H1 (cell line): ENCODE measurements at regions not wholly inside any gene's neighbourhood (a gene's known extent, or its start where the extent isn't known, plus 50 kb on each side); places are given as distances from the start of the nearest gene placed in this dataset.

Experiments used
- CTCF ChIA-PET: fragments of 300-600 bp; sonication (Branson Sonifier 250); formaldehyde crosslinking; loops from one replicate; lab custom pipeline; 2021; ENCODE audit not compliant: partially characterized antibody; lab: Charles Lee
- POLR2A ChIA-PET: fragments of 300-600 bp; sonication (Branson Sonifier 250); formaldehyde crosslinking; loops from one replicate; lab custom pipeline; 2021; ENCODE audit warnings: inconsistent platforms; ENCODE audit not compliant: partially characterized antibody; lab: Charles Lee
- DNase-seq, 2 experiments: peaks; one replicate each; pipeline versions ENCODE4 v3.0.0 to v3.0.0-alpha.2; 2010 to 2022; ENCODE audit warnings: low spot score in 2 of 2, low read depth in 1 of 2, mixed read lengths in 1 of 2
- FAIRE-seq: peaks from 2 replicates; lab custom pipeline; 2011; peaks lifted over from hg19 to GRCh38; lab: Jason Lieb, UNC
- H2AFZ ChIP-seq: 2 replicates; pipeline ENCODE4 v1.8.1; 2012; ENCODE audit warnings: low read length, inconsistent platforms
- H2AK5ac ChIP-seq: 2 replicates; pipeline ENCODE4 v1.6.1; 2013; ENCODE audit warnings: low read depth, low read length
- H2BK120ac ChIP-seq: replicated peaks from 2 replicates; pipeline ENCODE3; 2013; ENCODE audit warnings: low read depth, low read length, inconsistent platforms
- H2BK12ac ChIP-seq: 2 replicates; pipeline ENCODE4 v1.6.1; 2013; ENCODE audit warnings: low read depth, low read length
- H2BK15ac ChIP-seq: 2 replicates; pipeline ENCODE4 v1.6.1; 2013; ENCODE audit warnings: low read length
- H2BK20ac ChIP-seq: 2 replicates; pipeline ENCODE4 v1.6.1; 2013; ENCODE audit warnings: low read length
- H2BK5ac ChIP-seq: 2 replicates; pipeline ENCODE4 v1.6.1; 2013; ENCODE audit warnings: low read depth, low read length
- H3K14ac ChIP-seq: 2 replicates; pipeline ENCODE4 v1.6.1; 2013; ENCODE audit warnings: inconsistent platforms; ENCODE audit not compliant: insufficient read length
- H3K18ac ChIP-seq: 2 replicates; pipeline ENCODE4 v1.6.1; 2013; ENCODE audit warnings: low read length; ENCODE audit errors: extremely low read depth
- H3K23ac ChIP-seq: 2 replicates; pipeline ENCODE4 v1.6.1; 2013; ENCODE audit warnings: inconsistent platforms; ENCODE audit not compliant: insufficient read length
- H3K23me2 ChIP-seq: 2 replicates; pipeline ENCODE4 v1.6.1; 2013; ENCODE audit warnings: low read depth, low read length
- H3K27ac ChIP-seq: 2 replicates; pipeline ENCODE4 v1.6.1; 2011; ENCODE audit warnings: low read depth, low read length, inconsistent platforms
- H3K27me3 ChIP-seq, 4 experiments: replicated peaks in 1 of 4; 1 replicate in 1 of 4; 2 replicates in 3 of 4; pipeline versions ENCODE4 v1.6.1 to v1.8.1; 2011 to 2013; ENCODE audit warnings: low read length in 3 of 4, mild to moderate bottlenecking in 3 of 4, inconsistent platforms in 2 of 4, mixed read lengths in 2 of 4, moderate library complexity in 1 of 4; ENCODE audit not compliant: control insufficient read depth in 3 of 4, insufficient read depth in 3 of 4; ENCODE audit errors: extremely low read depth in 1 of 4
- H3K36me3 ChIP-seq, 4 experiments: 2 replicates each; pipeline versions ENCODE4 v1.6.1 to v1.8.1; 2011 to 2013; ENCODE audit warnings: mild to moderate bottlenecking in 4 of 4, low read length in 3 of 4, moderate library complexity in 2 of 4, control low read depth in 1 of 4, inconsistent platforms in 1 of 4; ENCODE audit not compliant: insufficient read depth in 4 of 4, control insufficient read depth in 2 of 4
- H3K4ac ChIP-seq: replicated peaks from 2 replicates; pipeline ENCODE3; 2013; ENCODE audit warnings: low read length, low read depth, mixed read lengths, inconsistent platforms; ENCODE audit not compliant: insufficient read length
- H3K4me1 ChIP-seq, 4 experiments: replicated peaks in 1 of 4; 1 replicate in 1 of 4; 2 replicates in 3 of 4; pipeline versions ENCODE4 v1.6.1 to v1.8.1; 2011 to 2013; ENCODE audit warnings: low read length in 3 of 4, inconsistent platforms in 2 of 4, mixed read lengths in 1 of 4; ENCODE audit not compliant: insufficient read depth in 4 of 4, control insufficient read depth in 3 of 4
- H3K4me2 ChIP-seq, 2 experiments: 2 replicates each; pipeline versions ENCODE4 v1.6.1 to v1.8.1; 2011 to 2013; ENCODE audit warnings: low read depth in 2 of 2, low read length in 2 of 2, control low read depth in 1 of 2, inconsistent platforms in 1 of 2, mild to moderate bottlenecking in 1 of 2; ENCODE audit not compliant: insufficient read depth in 1 of 2
- H3K4me3 ChIP-seq, 4 experiments: fragments of 200-600, 300-600 bp in 1 of 4; sonication (generic), shearing (Covaris generic), sonication (Bioruptor Twin) in 1 of 4; 2 replicates each; pipeline versions ENCODE4 v1.5.1 to v1.8.1; 2011 to 2016; ENCODE audit warnings: low read length in 4 of 4, low read depth in 3 of 4, control low read depth in 2 of 4, inconsistent platforms in 2 of 4, mild to moderate bottlenecking in 2 of 4, mixed read lengths in 1 of 4, moderate library complexity in 1 of 4; ENCODE audit not compliant: insufficient read depth in 2 of 4; ENCODE audit errors: extremely low read depth in 1 of 4
- H3K56ac ChIP-seq: replicated peaks from 2 replicates; pipeline ENCODE3; 2013; ENCODE audit warnings: low read depth, mild to moderate bottlenecking, mixed read lengths, low read length, inconsistent platforms; ENCODE audit not compliant: insufficient read length
- H3K79me1 ChIP-seq: 2 replicates; pipeline ENCODE4 v1.6.1; 2013; ENCODE audit warnings: low read depth, low read length, control low read depth
- H3K79me2 ChIP-seq, 2 experiments: 2 replicates each; pipeline versions ENCODE4 v1.6.1 to v1.8.1; 2012 to 2013; ENCODE audit warnings: low read length in 2 of 2, mild to moderate bottlenecking in 2 of 2, inconsistent platforms in 1 of 2; ENCODE audit not compliant: insufficient read depth in 2 of 2, control insufficient read depth in 1 of 2
- H3K9ac ChIP-seq, 4 experiments: replicated peaks in 1 of 4; 1 replicate in 1 of 4; 2 replicates in 3 of 4; pipeline versions ENCODE4 v1.6.1 to v1.8.1; 2011 to 2013; ENCODE audit warnings: low read depth in 3 of 4, low read length in 3 of 4, control low read depth in 2 of 4, mild to moderate bottlenecking in 2 of 4, moderate library complexity in 2 of 4, inconsistent platforms in 1 of 4; ENCODE audit errors: extremely low read depth in 1 of 4
- H3K9me3 ChIP-seq, 2 experiments: 2 replicates each; pipeline versions ENCODE4 v1.6.1 to v1.8.1; 2012 to 2013; ENCODE audit warnings: mild to moderate bottlenecking in 2 of 2, moderate library complexity in 2 of 2, control low read depth in 1 of 2, inconsistent platforms in 1 of 2, low read depth in 1 of 2, low read length in 1 of 2, mixed read lengths in 1 of 2; ENCODE audit not compliant: insufficient read depth in 2 of 2
- H4K20me1 ChIP-seq, 2 experiments: replicated peaks in 1 of 2; 2 replicates each; pipeline versions ENCODE3 to v1.8.1; 2011 to 2013; ENCODE audit warnings: inconsistent platforms in 2 of 2, low read length in 2 of 2, mild to moderate bottlenecking in 1 of 2; ENCODE audit not compliant: insufficient read depth in 2 of 2, control insufficient read depth in 1 of 2
- H4K5ac ChIP-seq: 2 replicates; pipeline ENCODE4 v1.6.1; 2013; ENCODE audit warnings: low read length, low read depth, mixed read lengths, inconsistent platforms; ENCODE audit not compliant: insufficient read length
- H4K8ac ChIP-seq: 2 replicates; pipeline ENCODE4 v1.8.0; 2013; ENCODE audit warnings: mild to moderate bottlenecking, moderate library complexity, low read length, inconsistent platforms; ENCODE audit not compliant: insufficient read depth; ENCODE audit errors: extremely low read depth
- H4K91ac ChIP-seq: replicated peaks from 2 replicates; pipeline ENCODE3; 2013; ENCODE audit warnings: low read length, mixed read lengths, inconsistent platforms; ENCODE audit not compliant: insufficient read length
- BCL11A ChIP-seq, 2 experiments: IDR thresholded peaks; one replicate each; pipeline ENCODE4 v1.6.1; 2011; ENCODE audit warnings: low read depth in 2 of 2, low read length in 2 of 2, mild to moderate bottlenecking in 2 of 2
- CEBPB ChIP-seq: IDR thresholded peaks from 2 replicates; pipeline ENCODE4 v1.6.1; 2012; ENCODE audit warnings: low read depth, low read length
- CREB1 ChIP-seq: IDR thresholded peaks from 2 replicates; pipeline ENCODE4 v1.6.1; 2012; ENCODE audit warnings: inconsistent platforms
- CTCF ChIP-seq, 3 experiments: IDR thresholded peaks; 1 replicate in 2 of 3; 2 replicates in 1 of 3; pipeline versions ENCODE4 v1.5.1 to v1.6.1; 2011; ENCODE audit warnings: low read length in 3 of 3, mild to moderate bottlenecking in 3 of 3, inconsistent platforms in 2 of 3, low read depth in 1 of 3, moderate library complexity in 1 of 3; ENCODE audit not compliant: insufficient read depth in 1 of 3; ENCODE audit errors: control extremely low read depth in 1 of 3
- GABPA ChIP-seq: IDR thresholded peaks from 2 replicates; pipeline ENCODE4 v1.6.1; 2011; ENCODE audit warnings: mild to moderate bottlenecking, low read length, moderate library complexity, borderline replicate concordance; ENCODE audit not compliant: insufficient read depth
- HDAC6 ChIP-seq: IDR thresholded peaks from one replicate; pipeline ENCODE4 v1.7.1; 2012; ENCODE audit warnings: low read depth, mild to moderate bottlenecking, inconsistent platforms, low read length, moderate library complexity
- KDM1A ChIP-seq: fragments of 200-600, 300-600 bp; sonication (generic); IDR thresholded peaks from 2 replicates; pipeline ENCODE4 v1.7.1; 2016; ENCODE audit warnings: mild to moderate bottlenecking, low read length, borderline replicate concordance
- KDM5A ChIP-seq: fragments of 200-600 bp; IDR thresholded peaks from 2 replicates; pipeline ENCODE4 v1.7.1; 2012; ENCODE audit warnings: mild to moderate bottlenecking, low read length, inconsistent platforms, mixed read lengths
- MAX ChIP-seq: IDR thresholded peaks from 2 replicates; pipeline ENCODE4 v1.6.1; 2012; ENCODE audit warnings: inconsistent platforms
- NRF1 ChIP-seq: IDR thresholded peaks from 2 replicates; pipeline ENCODE4 v1.6.1; 2011; ENCODE audit warnings: mild to moderate bottlenecking, low read depth, low read length, improper control_type of control experiment
- POLR2A ChIP-seq, 2 experiments: IDR thresholded peaks; 1 replicate in 1 of 2; 2 replicates in 1 of 2; pipeline ENCODE4 v1.6.1; 2011; ENCODE audit warnings: low read depth in 2 of 2, low read length in 2 of 2, mild to moderate bottlenecking in 2 of 2; ENCODE audit errors: control extremely low read depth in 1 of 2
- RAD21 ChIP-seq, 2 experiments: IDR thresholded peaks in 1 of 2; conservative IDR thresholded peaks in 1 of 2; 2 replicates each; pipeline ENCODE4 v1.6.1; 2011; ENCODE audit warnings: low read depth in 2 of 2, low read length in 2 of 2, improper control_type of control experiment in 1 of 2, inconsistent platforms in 1 of 2, mild to moderate bottlenecking in 1 of 2, moderate library complexity in 1 of 2
- YY1 ChIP-seq: IDR thresholded peaks from 2 replicates; pipeline ENCODE4 v1.6.1; 2011; ENCODE audit warnings: low read depth, mild to moderate bottlenecking, low read length
- WGBS, 2 experiments: shearing (Covaris generic) in 1 of 2; methylation state at CpG; one replicate each; pipeline versions ENCODE4 v1.1.6 to v1.1.7; 2013 to 2015; ENCODE audit warnings: low lambda C conversion rate in 2 of 2, mixed read lengths in 2 of 2, inconsistent platforms in 1 of 2, low coverage in 1 of 2, missing lambda C conversion rate in 1 of 2; ENCODE audit not compliant: insufficient replicate concordance in 2 of 2, insufficient coverage in 1 of 2, insufficient read length in 1 of 2; ENCODE audit errors: extremely low coverage in 1 of 2, missing lambda C conversion rate in 1 of 2; 5-methylcytosine and 5-hydroxymethylcytosine counted together

- Histone ChIP-seq H4K5ac (no peak overlapping the region), H2BK20ac (no peak overlapping the region), H2BK15ac (no peak overlapping the region), H3K9ac (no peak overlapping the region), H3K9me3 (no peaks in the 10 kb centered on the region), H4K8ac (no peak overlapping the region), H2BK5ac (no peak overlapping the region), H3K23ac (no peak overlapping the region), H3K14ac (no peak overlapping the region), H3K4ac (no peak overlapping the region), H3K4me3 (no peak overlapping the region), H3K27me3 (no peaks in the 10 kb centered on the region), H2AK5ac (no peak overlapping the region), H3K56ac (no peak overlapping the region), H3K4me2 (no peak overlapping the region), H3K79me1 (no peaks in the 10 kb centered on the region), H3K18ac (no peak overlapping the region), H3K4me1 (no peaks in the 10 kb centered on the region), H4K20me1 (no peaks in the 10 kb centered on the region), H3K79me2 (no peaks in the 10 kb centered on the region), H3K23me2 (no peaks in the 10 kb centered on the region), H3K36me3 (no peaks in the 10 kb centered on the region), H2BK12ac (no peak overlapping the region), H2AFZ (no peak overlapping the region), H3K27ac (no peak overlapping the region), H4K91ac (no peak overlapping the region), H2BK120ac (no peak overlapping the region)
- ChIA-PET POLR2A (no interaction called here), CTCF (interaction anchor here (0.8 kb wide), 1 partner anchor 16 kb away, joined by 3 read pairs; no protein-coding TSS in a partner anchor)
- FAIRE-seq: no peak
- 88% methylated on average over 3 of the region's 3 CpGs; no CpG with 5 or more reads in 1 of the 2 experiments for WGBS, 2 experiments
- DNase-seq: no peak
- no peak for TF ChIP-seq GABPA
- TF ChIP-seq MAX: no peak
- no peak for TF ChIP-seq NRF1
- no peak for TF ChIP-seq KDM5A
- no peak for TF ChIP-seq YY1
- TF ChIP-seq BCL11A (IDR thresholded peaks at IDR 0.05; ENCODE audit: low read depth in 2 of 2, low read length in 2 of 2): no peak
- TF ChIP-seq CEBPB: no peak
- no peak for TF ChIP-seq CREB1
- TF ChIP-seq KDM1A: no peak
- no peak for TF ChIP-seq CTCF (IDR thresholded peaks at IDR 0.05; ENCODE audit: control extremely low read depth in 1 of 3, insufficient read depth in 1 of 3, low read depth in 1 of 3, low read length in 3 of 3)
- TF ChIP-seq RAD21 (IDR thresholded peaks at IDR 0.05 in 1 of 2, conservative IDR thresholded peaks at IDR 0.05 in 1 of 2; ENCODE audit: low read depth in 2 of 2, low read length in 2 of 2): no peak
- TF ChIP-seq HDAC6: no peak
- TF ChIP-seq POLR2A (IDR thresholded peaks at IDR 0.05; ENCODE audit: control extremely low read depth in 1 of 2, low read depth in 2 of 2, low read length in 2 of 2): no peak
Observed at GRCh38 chr3:135382188-135382587, 583.3 kb upstream of the PPP2R3A start.
